ENCODE measurements at regions not wholly inside any gene's neighbourhood (a gene's known extent, or its start where the extent isn't known, plus 50 kb on each side); places are given as distances from the start of the nearest gene placed in this dataset.

- Histone ChIP-seq H3K27ac (ENCODE audit: low read depth, low read length) (no peak overlapping the region), H3K27me3 (ENCODE audit: control insufficient read depth, insufficient read depth, low read length) (0 out of 2 replicates have a peak, but pooled peaks cover 5% of the 10 kb centered on the region), H3K9ac (ENCODE audit: low read length) (no peak overlapping the region), H3K4me3 (ENCODE audit: low read depth, low read length) (no peak overlapping the region), H3K4me1 (ENCODE audit: control insufficient read depth, insufficient read depth, low read length) (peaks cover 15% of the 10 kb centered on the region), H3K36me3 (ENCODE audit: control insufficient read depth, insufficient read depth, low read length) (no peaks in the 10 kb centered on the region), H3K9me3 (ENCODE audit: control insufficient read depth, insufficient read depth, low read depth, low read length) (no peaks in the 10 kb centered on the region)
These were observed 91.7 kb downstream of the CHST1 start for GRCh38 chr11:45573728-45574127.

GRCh38 chr11:45572354-45573123 lies 92.9 kb downstream of the CHST1 start:
- Histone ChIP-seq H3K9me3 (ENCODE audit: control insufficient read depth, insufficient read depth, low read depth, low read length) (no peaks in the 10 kb centered on the region), H3K27ac (ENCODE audit: low read depth, low read length) (no peak overlapping the region), H3K9ac (ENCODE audit: low read length) (no peak overlapping the region), H3K4me3 (ENCODE audit: low read depth, low read length) (no peak overlapping the region), H3K4me1 (ENCODE audit: control insufficient read depth, insufficient read depth, low read length) (peaks cover 7% of the 10 kb centered on the region), H3K36me3 (ENCODE audit: control insufficient read depth, insufficient read depth, low read length) (no peaks in the 10 kb centered on the region), H3K27me3 (ENCODE audit: control insufficient read depth, insufficient read depth, low read length) (0 out of 2 replicates have a peak, but pooled peaks cover 5% of the 10 kb centered on the region)

GRCh38 chr11:45569776-45570175 lies 95.6 kb downstream of the CHST1 start:
- Histone ChIP-seq H3K4me3 (ENCODE audit: low read depth, low read length) (no peak overlapping the region), H3K9ac (ENCODE audit: low read length) (no peak overlapping the region), H3K27ac (ENCODE audit: low read depth, low read length) (no peak overlapping the region), H3K27me3 (ENCODE audit: control insufficient read depth, insufficient read depth, low read length) (no peaks in the 10 kb centered on the region), H3K9me3 (ENCODE audit: control insufficient read depth, insufficient read depth, low read depth, low read length) (no peaks in the 10 kb centered on the region), H3K4me1 (ENCODE audit: control insufficient read depth, insufficient read depth, low read length) (no peaks in the 10 kb centered on the region), H3K36me3 (ENCODE audit: control insufficient read depth, insufficient read depth, low read length) (no peaks in the 10 kb centered on the region)

- no peak overlapping the region for H3K27ac ChIP-seq (ENCODE audit: low read depth, low read length)
- no peak overlapping the region for H3K4me3 ChIP-seq (ENCODE audit: low read depth, low read length)
- H3K9me3 ChIP-seq (ENCODE audit: control insufficient read depth, insufficient read depth, low read depth, low read length) = no peaks in the 10 kb centered on the region
- H3K9ac ChIP-seq (ENCODE audit: low read length) = no peak overlapping the region
- H3K27me3 ChIP-seq (ENCODE audit: control insufficient read depth, insufficient read depth, low read length) = no peaks in the 10 kb centered on the region
- H3K36me3 ChIP-seq (ENCODE audit: control insufficient read depth, insufficient read depth, low read length) = no peaks in the 10 kb centered on the region
- H3K4me1 ChIP-seq (ENCODE audit: control insufficient read depth, insufficient read depth, low read length) = peaks cover 10% of the 10 kb centered on the region
These were observed 97.4 kb downstream of the CHST1 start for GRCh38 chr11:45568049-45568448.

DNA sequence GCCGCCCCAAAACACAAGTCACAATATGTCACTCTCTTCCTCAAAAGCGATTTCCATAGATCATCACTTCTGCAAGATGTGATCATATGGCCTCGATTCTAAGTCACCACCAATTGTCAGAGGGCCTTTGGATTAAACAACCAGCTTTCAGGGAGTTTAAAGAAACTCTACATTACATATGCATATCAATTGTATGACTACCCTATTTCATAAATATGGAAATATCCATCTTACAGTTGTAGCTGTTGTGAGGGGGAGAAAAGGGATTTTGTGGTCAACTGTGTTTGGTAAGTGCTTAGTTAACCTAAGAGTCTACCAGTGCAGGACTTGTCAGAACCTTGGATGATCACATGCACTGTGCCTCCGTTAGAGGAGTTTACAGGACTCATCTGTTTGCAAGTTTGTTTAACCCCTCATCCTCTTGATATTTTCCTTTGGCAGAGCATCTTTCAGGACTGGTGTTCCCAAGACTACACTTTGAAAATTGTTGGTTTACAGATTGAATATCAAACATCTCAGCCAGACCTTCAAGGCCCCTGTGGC lies 99.9 kb downstream of the CHST1 start:
- Histone ChIP-seq H3K4me3 (ENCODE audit: low read depth, low read length) (no peak overlapping the region), H3K27me3 (ENCODE audit: control insufficient read depth, insufficient read depth, low read length) (no peaks in the 10 kb centered on the region), H3K9ac (ENCODE audit: low read length) (no peak overlapping the region), H3K27ac (ENCODE audit: low read depth, low read length) (no peak overlapping the region), H3K4me1 (ENCODE audit: control insufficient read depth, insufficient read depth, low read length) (peaks cover 10% of the 10 kb centered on the region), H3K9me3 (ENCODE audit: control insufficient read depth, insufficient read depth, low read depth, low read length) (no peaks in the 10 kb centered on the region), H3K36me3 (ENCODE audit: control insufficient read depth, insufficient read depth, low read length) (no peaks in the 10 kb centered on the region)

GRCh38 chr11:45563810-45564209 lies 101.6 kb downstream of the CHST1 start:
- Histone ChIP-seq H3K9me3 (ENCODE audit: control insufficient read depth, insufficient read depth, low read depth, low read length) (no peaks in the 10 kb centered on the region), H3K27me3 (ENCODE audit: control insufficient read depth, insufficient read depth, low read length) (no peaks in the 10 kb centered on the region), H3K4me3 (ENCODE audit: low read depth, low read length) (no peak overlapping the region)

GRCh38 chr11:45563171-45563570 lies 102.3 kb downstream of the CHST1 start:
- Histone ChIP-seq H3K36me3 (ENCODE audit: control insufficient read depth, insufficient read depth, low read length) (no peaks in the 10 kb centered on the region), H3K27me3 (ENCODE audit: control insufficient read depth, insufficient read depth, low read length) (no peaks in the 10 kb centered on the region), H3K9ac (ENCODE audit: low read length) (no peak overlapping the region), H3K4me3 (ENCODE audit: low read depth, low read length) (no peak overlapping the region), H3K27ac (ENCODE audit: low read depth, low read length) (no peak overlapping the region), H3K9me3 (ENCODE audit: control insufficient read depth, insufficient read depth, low read depth, low read length) (0 out of 2 replicates have a peak, but pooled peaks cover under 1% of the 10 kb centered on the region), H3K4me1 (ENCODE audit: control insufficient read depth, insufficient read depth, low read length) (peaks cover 10% of the 10 kb centered on the region)

More at GRCh38 chr11:45563810-45564209, 101.6 kb downstream of the CHST1 start:
- Histone ChIP-seq H3K27ac (ENCODE audit: low read depth, low read length) (no peak overlapping the region), H3K4me1 (ENCODE audit: control insufficient read depth, insufficient read depth, low read length) (peaks cover 10% of the 10 kb centered on the region), H3K36me3 (ENCODE audit: control insufficient read depth, insufficient read depth, low read length) (no peaks in the 10 kb centered on the region), H3K9ac (ENCODE audit: low read length) (no peak overlapping the region)

- Histone ChIP-seq H3K9me3 (ENCODE audit: control insufficient read depth, insufficient read depth, low read depth, low read length) (peaks cover 8% of the 10 kb centered on the region; the same call in 1 of the 2 replicates), H3K4me1 (ENCODE audit: control insufficient read depth, insufficient read depth, low read length) (peaks cover 10% of the 10 kb centered on the region), H3K4me3 (ENCODE audit: low read depth, low read length) (no peak overlapping the region)
These were observed 104.5 kb downstream of the CHST1 start for GRCh38 chr11:45560913-45561281.

GRCh38 chr11:45560155-45560912 lies 105.1 kb downstream of the CHST1 start:
- Histone ChIP-seq H3K27me3 (ENCODE audit: control insufficient read depth, insufficient read depth, low read length) (no peaks in the 10 kb centered on the region), H3K4me1 (ENCODE audit: control insufficient read depth, insufficient read depth, low read length) (peaks cover 10% of the 10 kb centered on the region)

More at GRCh38 chr11:45560913-45561281, 104.5 kb downstream of the CHST1 start:
- Histone ChIP-seq H3K27me3 (ENCODE audit: control insufficient read depth, insufficient read depth, low read length) (no peaks in the 10 kb centered on the region), H3K9ac (ENCODE audit: low read length) (no peak overlapping the region), H3K36me3 (ENCODE audit: control insufficient read depth, insufficient read depth, low read length) (no peaks in the 10 kb centered on the region), H3K27ac (ENCODE audit: low read depth, low read length) (no peak overlapping the region)

DNA sequence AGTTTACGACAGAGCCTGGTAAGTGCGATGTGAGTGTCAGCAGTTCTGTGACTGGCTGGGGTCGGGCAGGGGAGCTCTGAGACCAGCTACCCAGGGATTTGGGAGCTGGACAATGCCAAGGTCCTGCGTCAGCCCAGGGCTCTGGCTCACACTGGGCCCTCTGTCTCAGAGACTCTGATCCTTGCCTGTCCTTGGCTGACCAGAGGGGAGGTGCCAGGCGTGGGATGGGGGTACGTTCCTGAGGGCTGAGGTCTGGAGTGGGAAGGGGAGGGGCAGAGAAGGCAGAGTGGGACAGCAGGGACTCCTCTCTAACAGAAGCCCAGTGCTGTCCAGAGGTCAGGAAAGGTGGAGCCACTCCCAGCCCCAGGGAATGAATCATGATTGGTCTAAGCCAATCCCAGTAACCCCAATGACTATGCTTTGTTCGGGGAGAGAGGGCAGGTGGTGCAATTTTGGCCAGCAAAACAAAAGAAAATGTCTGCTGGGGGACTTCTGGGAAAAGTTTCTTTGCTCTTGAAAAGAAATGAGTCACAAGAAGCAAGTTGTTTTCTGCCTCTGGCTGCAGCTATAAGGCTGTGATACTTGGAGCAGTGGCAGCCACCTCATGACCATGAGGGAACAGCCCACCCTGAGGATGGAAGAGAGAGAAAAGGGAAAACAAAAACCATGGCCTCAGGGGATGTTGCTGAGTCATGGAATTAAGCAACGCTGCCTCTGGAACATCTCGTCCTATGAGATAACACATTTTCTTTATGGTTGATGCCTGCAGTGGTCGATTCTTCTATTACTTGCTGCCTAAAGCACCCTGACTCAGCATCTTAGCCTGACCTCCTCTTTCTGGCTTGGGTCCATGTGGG lies 108.3 kb downstream of the CHST1 start:
- Histone ChIP-seq H3K27ac (ENCODE audit: low read depth, low read length) (no peak overlapping the region), H3K9ac (ENCODE audit: low read length) (no peak overlapping the region), H3K36me3 (ENCODE audit: control insufficient read depth, insufficient read depth, low read length) (no peaks in the 10 kb centered on the region), H3K9me3 (ENCODE audit: control insufficient read depth, insufficient read depth, low read depth, low read length) (peaks cover 8% of the 10 kb centered on the region; the same call in 1 of the 2 replicates), H3K4me3 (ENCODE audit: low read depth, low read length) (no peak overlapping the region), H3K27me3 (ENCODE audit: control insufficient read depth, insufficient read depth, low read length) (no peaks in the 10 kb centered on the region), H3K4me1 (ENCODE audit: control insufficient read depth, insufficient read depth, low read length) (no peaks in the 10 kb centered on the region)

More at GRCh38 chr11:45560155-45560912, 105.1 kb downstream of the CHST1 start:
- H3K9me3 ChIP-seq (ENCODE audit: control insufficient read depth, insufficient read depth, low read depth, low read length) = peaks cover 8% of the 10 kb centered on the region; the same call in 1 of the 2 replicates
- no peak overlapping the region for H3K27ac ChIP-seq (ENCODE audit: low read depth, low read length)
- no peak overlapping the region for H3K9ac ChIP-seq (ENCODE audit: low read length)
- H3K36me3 ChIP-seq (ENCODE audit: control insufficient read depth, insufficient read depth, low read length) = no peaks in the 10 kb centered on the region
- no peak overlapping the region for H3K4me3 ChIP-seq (ENCODE audit: low read depth, low read length)
